ENCODE measurements at regions not wholly inside any gene's neighbourhood (a gene's known extent, or its start where the extent isn't known, plus 50 kb on each side); places are given as distances from the start of the nearest gene placed in this dataset.

GRCh38 chr14:28875934-28876571, 109.5 kb downstream of the FOXG1 start:
- TF ChIP-seq CTCF (IDR thresholded peaks at IDR 0.05): no peak
- no peaks in the 10 kb centered on the region for H3K36me3 Mint-ChIP-seq
- H3K9me3 Mint-ChIP-seq: no peaks in the 10 kb centered on the region
- no peak overlapping the region for H2AFZ ChIP-seq (ENCODE audit: insufficient read depth, low read depth, low read length, poor library complexity, severe bottlenecking)
- H3K9me3 ChIP-seq (replicated peaks in 1 of 2; ENCODE audit: control insufficient read depth in 1 of 2, insufficient read depth in 1 of 2, low read length in 2 of 2): no peaks in the 10 kb centered on the region
- no peaks in the 10 kb centered on the region for H3K4me1 ChIP-seq (ENCODE audit: control insufficient read depth in 1 of 2, insufficient read depth in 2 of 2, low read length in 2 of 2)
- H3K27ac Mint-ChIP-seq: no peak overlapping the region
- H4K20me1 ChIP-seq (ENCODE audit: insufficient read depth, low read length): no peaks in the 10 kb centered on the region
- no peaks in the 10 kb centered on the region for H3K36me3 ChIP-seq (replicated peaks in 1 of 2; ENCODE audit: control insufficient read depth in 1 of 2, insufficient read depth in 2 of 2, low read length in 2 of 2)
- H3K4me2 ChIP-seq (replicated peaks; ENCODE audit: extremely low read depth, low read length, poor library complexity, severe bottlenecking): no peak overlapping the region
- H3K4me3 ChIP-seq (replicated peaks in 1 of 3; ENCODE audit: low read depth in 2 of 3, low read length in 3 of 3): no peak overlapping the region
- no peak for DNase-seq
- no peaks in the 10 kb centered on the region for H3K27me3 Mint-ChIP-seq (ENCODE audit: low read depth in 3 of 3)
- no peaks in the 10 kb centered on the region for H3K4me1 Mint-ChIP-seq
- H3K9ac ChIP-seq (ENCODE audit: insufficient read depth, low read length, poor library complexity, severe bottlenecking): no peak overlapping the region
- no peak overlapping the region for H3K27ac ChIP-seq (ENCODE audit: low read depth in 1 of 2, low read length in 2 of 2)
- no peak overlapping the region for H3K4me3 Mint-ChIP-seq
- H3K27me3 ChIP-seq (ENCODE audit: control insufficient read depth in 2 of 2, insufficient read depth in 2 of 2, low read length in 2 of 2): no peaks in the 10 kb centered on the region
- intact Hi-C loops (cut with micrococcal nuclease): no loop called here
- H3K79me2 ChIP-seq (ENCODE audit: insufficient read depth, low read length): no peaks in the 10 kb centered on the region
- WGBS (ENCODE audit: insufficient coverage): 33% methylated on average over 1 of the region's 3 CpGs

- H3K27ac Mint-ChIP-seq: no peak overlapping the region
- Histone ChIP-seq H3K27ac (ENCODE audit: low read depth in 1 of 2, low read length in 2 of 2) (no peak overlapping the region), H3K4me1 (ENCODE audit: control insufficient read depth in 1 of 2, insufficient read depth in 2 of 2, low read length in 2 of 2) (no peaks in the 10 kb centered on the region), H3K4me2 (replicated peaks; ENCODE audit: extremely low read depth, low read length, poor library complexity, severe bottlenecking) (no peak overlapping the region), H3K4me3 (replicated peaks in 1 of 3; ENCODE audit: low read depth in 2 of 3, low read length in 3 of 3) (no peak overlapping the region), H3K9me3 (replicated peaks in 1 of 2; ENCODE audit: control insufficient read depth in 1 of 2, insufficient read depth in 1 of 2, low read length in 2 of 2) (no peaks in the 10 kb centered on the region), H4K20me1 (ENCODE audit: insufficient read depth, low read length) (no peaks in the 10 kb centered on the region), H3K36me3 (replicated peaks in 1 of 2; ENCODE audit: control insufficient read depth in 1 of 2, insufficient read depth in 2 of 2, low read length in 2 of 2) (no peaks in the 10 kb centered on the region), H2AFZ (ENCODE audit: insufficient read depth, low read depth, low read length, poor library complexity, severe bottlenecking) (no peak overlapping the region), H3K79me2 (ENCODE audit: insufficient read depth, low read length) (no peaks in the 10 kb centered on the region), H3K9ac (ENCODE audit: insufficient read depth, low read length, poor library complexity, severe bottlenecking) (no peak overlapping the region), H3K27me3 (ENCODE audit: control insufficient read depth in 2 of 2, insufficient read depth in 2 of 2, low read length in 2 of 2) (no peaks in the 10 kb centered on the region)
- TF ChIP-seq CTCF (IDR thresholded peaks at IDR 0.05): no peak
- H3K36me3 Mint-ChIP-seq: no peaks in the 10 kb centered on the region
- no peak for DNase-seq
- WGBS (ENCODE audit: insufficient coverage): no CpG with 5 or more reads among the region's 4 CpGs
- no peak overlapping the region for H3K4me3 Mint-ChIP-seq
- no peaks in the 10 kb centered on the region for H3K4me1 Mint-ChIP-seq
- no peaks in the 10 kb centered on the region for H3K9me3 Mint-ChIP-seq
- intact Hi-C loops (cut with micrococcal nuclease): no loop called here
- H3K27me3 Mint-ChIP-seq (ENCODE audit: low read depth in 3 of 3): no peaks in the 10 kb centered on the region
Observed at GRCh38 chr14:28876572-28876945, 110.0 kb downstream of the FOXG1 start.
